H1 (cell line): ENCODE measurements at regions not wholly inside any gene's neighbourhood (a gene's known extent, or its start where the extent isn't known, plus 50 kb on each side); places are given as distances from the start of the nearest gene placed in this dataset.

ENCODE experiments used
- CHD7 ChIP-seq: fragments of 300-600 bp; sonication (generic); IDR thresholded peaks from 2 replicates; pipeline ENCODE4 v1.7.1; 2012; ENCODE audit warnings: low read length, moderate library complexity, mild to moderate bottlenecking, inconsistent platforms; ENCODE audit not compliant: insufficient replicate concordance
- EZH2 ChIP-seq: fragments of 200-600 bp; sonication (generic); IDR thresholded peaks from 2 replicates; pipeline ENCODE4 v1.7.1; 2012; ENCODE audit warnings: low read depth, mild to moderate bottlenecking, moderate library complexity, low read length, inconsistent platforms; ENCODE audit not compliant: severe bottlenecking
- TAF7 ChIP-seq: optimal IDR thresholded peaks from 2 replicates; pipeline ENCODE3; 2011; ENCODE audit warnings: low read depth, mild to moderate bottlenecking, inconsistent platforms, low read length, moderate library complexity, borderline replicate concordance
- TCF12 ChIP-seq: IDR thresholded peaks from 2 replicates; pipeline ENCODE4 v1.6.1; 2011; ENCODE audit warnings: low read depth, mild to moderate bottlenecking, low read length
- TEAD4 ChIP-seq: IDR thresholded peaks from 2 replicates; pipeline ENCODE4 v1.6.1; 2012; ENCODE audit warnings: low read depth, low read length, inconsistent platforms, mixed read lengths

DNA sequence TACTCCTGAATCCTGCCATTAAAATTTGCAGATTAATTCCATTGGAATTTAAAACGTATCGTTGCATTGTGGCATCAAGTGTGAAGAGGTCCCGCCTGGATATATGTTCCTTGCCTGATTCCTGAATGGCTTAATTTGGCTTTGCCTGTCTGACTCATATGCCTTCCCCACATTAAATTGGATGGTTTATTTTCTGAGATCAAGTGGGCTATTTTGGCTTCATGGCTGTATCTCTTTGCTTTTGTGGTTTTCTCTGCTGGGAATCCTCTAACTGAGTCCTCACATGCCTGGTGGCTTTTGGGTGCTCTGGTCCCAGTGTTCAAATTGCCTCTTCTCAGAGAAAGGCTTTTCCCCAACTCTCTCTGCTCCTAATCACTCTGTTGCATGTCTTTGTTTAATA is 127.9 kb upstream of the DYRK2 start (continued):
- no peak for TF ChIP-seq CHD7
- TF ChIP-seq TEAD4 = no peak
- no peak for TF ChIP-seq TCF12
- TF ChIP-seq EZH2 = no peak
- TF ChIP-seq TAF7 = no peak
